MM.1S (cell line): ENCODE measurements at regions not wholly inside any gene's neighbourhood (a gene's known extent, or its start where the extent isn't known, plus 50 kb on each side); places are given as distances from the start of the nearest gene placed in this dataset.

ENCODE experiments used
- DNase-seq: peaks from one replicate; pipeline ENCODE4 v3.0.0-alpha.2; 2015
- H2AFZ ChIP-seq: fragments of 300-600 bp; sonication (generic); 2 replicates; pipeline ENCODE4 v1.6.0; 2016; ENCODE audit warnings: antibody characterized with exemption, low read length
- H3F3A ChIP-seq: fragments of 300-600 bp; sonication (generic); 2 replicates; pipeline ENCODE4 v1.6.1; 2016; ENCODE audit warnings: mild to moderate bottlenecking, antibody characterized with exemption, low read length, moderate library complexity, mixed read lengths; ENCODE audit not compliant: insufficient read depth
- H3K27ac ChIP-seq: fragments of 300-600 bp; sonication (generic); 2 replicates; pipeline ENCODE4 v1.5.1; 2016; ENCODE audit warnings: mild to moderate bottlenecking, low read length
- H3K27me3 ChIP-seq: fragments of 300-600 bp; sonication (generic); replicated peaks from 2 replicates; pipeline ENCODE4 v1.6.0; 2016; ENCODE audit warnings: low read length; ENCODE audit not compliant: insufficient read depth
- H3K36me3 ChIP-seq: fragments of 300-600 bp; sonication (generic); replicated peaks from 2 replicates; pipeline ENCODE4 v1.6.1; 2016; ENCODE audit warnings: mild to moderate bottlenecking, low read length, mixed read lengths; ENCODE audit not compliant: insufficient read depth
- H3K4me1 ChIP-seq: fragments of 300-600 bp; sonication (generic); 2 replicates; pipeline ENCODE4 v1.6.1; 2016; ENCODE audit warnings: low read length, mixed read lengths
- H3K4me2 ChIP-seq: fragments of 300-600 bp; sonication (generic); 2 replicates; pipeline ENCODE4 v1.6.0; 2016; ENCODE audit warnings: low read depth, low read length
- H3K4me3 ChIP-seq: fragments of 300-600 bp; sonication (generic); 2 replicates; pipeline ENCODE4 v1.5.1; 2016; ENCODE audit warnings: low read length, mixed read lengths
- H3K79me2 ChIP-seq: fragments of 300-600 bp; sonication (generic); 2 replicates; pipeline ENCODE4 v1.6.1; 2016; ENCODE audit warnings: mixed run types, low read length, mixed read lengths
- H3K9ac ChIP-seq: fragments of 300-600 bp; sonication (generic); 2 replicates; pipeline ENCODE4 v1.6.1; 2016; ENCODE audit warnings: low read length, mixed read lengths
- H3K9me2 ChIP-seq: fragments of 300-600 bp; sonication (generic); replicated peaks from 2 replicates; pipeline ENCODE4 v1.6.1; 2016; ENCODE audit warnings: mild to moderate bottlenecking, low read length, mixed read lengths; ENCODE audit not compliant: insufficient read depth
- H3K9me3 ChIP-seq: fragments of 300-600 bp; sonication (generic); replicated peaks from 2 replicates; pipeline ENCODE4 v1.6.1; 2016; ENCODE audit warnings: mild to moderate bottlenecking, low read length, mixed read lengths; ENCODE audit not compliant: insufficient read depth
- H4K20me1 ChIP-seq: fragments of 300-600 bp; sonication (generic); 2 replicates; pipeline ENCODE4 v1.6.1; 2016; ENCODE audit warnings: mild to moderate bottlenecking, low read length, moderate library complexity, mixed read lengths; ENCODE audit not compliant: insufficient read depth
- CTCF ChIP-seq: fragments of 300-600 bp; sonication (generic); IDR thresholded peaks from 2 replicates; pipeline ENCODE4 v1.5.1; 2016; ENCODE audit warnings: antibody characterized with exemption, low read length, mixed read lengths
- EZH2 ChIP-seq: fragments of 300-600 bp; sonication (generic); optimal IDR thresholded peaks from 2 replicates; pipeline ENCODE3; 2017; ENCODE audit warnings: low read depth, mild to moderate bottlenecking, antibody characterized with exemption, low read length, mixed read lengths
- EZH2phosphoT487 ChIP-seq: fragments of 300-600 bp; sonication (generic); IDR thresholded peaks from 2 replicates; pipeline ENCODE4 v1.6.1; 2018; ENCODE audit warnings: antibody characterized with exemption, low read length

GRCh38 chr4:28973587-28974350 is 1746.4 kb upstream of the PCDH7 start:
- Histone ChIP-seq H3K9me2 (no peaks in the 10 kb centered on the region), H3K36me3 (no peaks in the 10 kb centered on the region), H3K27ac (no peak overlapping the region), H4K20me1 (no peaks in the 10 kb centered on the region), H3F3A (no peaks in the 10 kb centered on the region), H3K4me2 (no peak overlapping the region), H3K4me3 (no peak overlapping the region), H3K4me1 (no peaks in the 10 kb centered on the region), H3K9me3 (no peaks in the 10 kb centered on the region), H3K27me3 (no peaks in the 10 kb centered on the region), H3K9ac (no peak overlapping the region), H3K79me2 (no peaks in the 10 kb centered on the region), H2AFZ (no peak overlapping the region)
- DNase-seq, result no peak
- TF ChIP-seq CTCF (no peak), EZH2 (no peak), EZH2phosphoT487 (no peak)

GRCh38 chr4:28976369-28976768 is 1743.8 kb upstream of the PCDH7 start:
- H3K9ac ChIP-seq, result no peak overlapping the region

GRCh38 chr4:29002151-29002550 is 1718.0 kb upstream of the PCDH7 start:
- H3K27me3 ChIP-seq, result no peaks in the 10 kb centered on the region
- no peak for DNase-seq
- no peak overlapping the region for H3K4me2 ChIP-seq
- no peaks in the 10 kb centered on the region for H3K36me3 ChIP-seq
- H3K4me3 ChIP-seq, result no peak overlapping the region
- H3K9ac ChIP-seq, result no peak overlapping the region
- no peaks in the 10 kb centered on the region for H3K79me2 ChIP-seq
- no peak overlapping the region for H3K27ac ChIP-seq
- no peaks in the 10 kb centered on the region for H3K9me3 ChIP-seq
- no peaks in the 10 kb centered on the region for H3K4me1 ChIP-seq
- no peaks in the 10 kb centered on the region for H3F3A ChIP-seq
- H2AFZ ChIP-seq, result no peak overlapping the region
- no peaks in the 10 kb centered on the region for H3K9me2 ChIP-seq
- TF ChIP-seq EZH2 (no peak), EZH2phosphoT487 (no peak), CTCF (no peak)
- no peaks in the 10 kb centered on the region for H4K20me1 ChIP-seq

More at GRCh38 chr4:28976369-28976768, 1743.8 kb upstream of the PCDH7 start:
- H3K9me3 ChIP-seq, result no peaks in the 10 kb centered on the region
- no peaks in the 10 kb centered on the region for H4K20me1 ChIP-seq
- H3K4me2 ChIP-seq, result no peak overlapping the region
- TF ChIP-seq EZH2phosphoT487, result no peak
- TF ChIP-seq CTCF, result no peak
- no peak for TF ChIP-seq EZH2
- no peak overlapping the region for H2AFZ ChIP-seq
- no peak overlapping the region for H3K4me3 ChIP-seq
- no peaks in the 10 kb centered on the region for H3K9me2 ChIP-seq
- H3K79me2 ChIP-seq, result no peaks in the 10 kb centered on the region
- DNase-seq, result no peak
- H3F3A ChIP-seq, result no peaks in the 10 kb centered on the region
- no peaks in the 10 kb centered on the region for H3K27me3 ChIP-seq
- no peaks in the 10 kb centered on the region for H3K36me3 ChIP-seq
- no peaks in the 10 kb centered on the region for H3K4me1 ChIP-seq
- no peak overlapping the region for H3K27ac ChIP-seq
